GM18507 (cell line): ENCODE measurements at regions not wholly inside any gene's neighbourhood (a gene's known extent, or its start where the extent isn't known, plus 50 kb on each side); places are given as distances from the start of the nearest gene placed in this dataset.

Experiments used
- DNase-seq: peaks from one replicate; pipeline ENCODE4 v3.0.0; 2011; ENCODE audit warnings: low read depth; ENCODE audit not compliant: insufficient read length; ENCODE audit errors: extremely low spot score
- FAIRE-seq: peaks from 2 replicates; lab custom pipeline; 2011; peaks lifted over from hg19 to GRCh38; lab: Jason Lieb, UNC

DNA sequence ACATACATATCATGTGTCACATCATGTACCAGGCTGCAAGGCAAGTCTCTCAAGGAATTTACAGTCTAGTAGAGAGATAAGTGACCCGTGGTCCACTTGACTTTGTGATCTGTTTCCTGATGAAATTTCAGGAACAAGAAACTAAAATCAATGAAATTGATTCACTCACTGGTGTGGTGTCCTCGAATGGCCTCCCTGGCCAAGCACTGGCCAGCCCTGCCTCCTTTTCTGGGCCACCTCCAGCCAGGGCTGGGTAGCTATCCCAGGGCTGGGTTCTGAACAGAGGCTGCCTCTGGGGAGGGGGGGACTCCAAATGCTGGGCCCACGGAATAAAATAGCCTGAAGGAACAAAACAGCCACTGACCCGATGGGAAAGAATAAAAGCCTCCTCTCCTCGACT is 182.2 kb downstream of the HERPUD2 start:
- FAIRE-seq = no peak

DNA sequence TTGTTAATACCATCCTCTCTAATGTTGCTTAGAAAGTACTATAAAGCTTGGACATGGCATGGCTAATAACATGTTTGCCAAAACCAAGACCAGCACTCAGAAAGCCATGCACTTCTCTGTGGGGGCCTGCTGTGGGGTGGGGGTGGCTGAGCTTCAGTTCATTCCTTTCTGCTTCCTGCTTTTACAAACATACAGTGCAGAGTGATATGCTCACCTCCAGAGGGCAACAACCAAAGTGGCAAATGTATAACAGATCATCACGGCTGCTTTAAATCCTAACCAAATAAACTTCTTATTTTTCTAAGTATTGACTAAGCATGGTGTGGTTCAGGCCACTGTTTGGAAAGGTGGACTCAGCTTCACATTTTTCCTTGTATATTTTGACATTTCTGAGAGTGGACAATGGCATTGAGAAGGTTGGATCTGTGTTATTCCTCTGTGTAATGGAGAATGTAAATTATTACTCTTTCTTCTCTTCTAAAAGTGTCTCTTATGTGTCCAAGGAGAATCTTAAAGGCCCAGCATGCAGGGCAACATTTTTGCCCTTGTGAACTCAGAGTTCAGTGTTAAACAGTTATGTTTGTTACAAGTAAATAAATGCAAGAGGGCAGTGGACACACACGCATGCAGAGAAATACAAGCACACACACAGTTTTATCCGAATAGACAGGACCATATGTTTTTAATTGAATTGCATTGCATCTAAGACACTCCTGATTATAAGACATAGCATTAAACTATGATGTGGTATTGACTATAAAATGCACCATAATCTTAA is 186.1 kb downstream of the HERPUD2 start:
- DNase-seq = no peak

More for the DNA sequence above, 182.2 kb downstream of the HERPUD2 start:
- DNase-seq = no peak

DNA sequence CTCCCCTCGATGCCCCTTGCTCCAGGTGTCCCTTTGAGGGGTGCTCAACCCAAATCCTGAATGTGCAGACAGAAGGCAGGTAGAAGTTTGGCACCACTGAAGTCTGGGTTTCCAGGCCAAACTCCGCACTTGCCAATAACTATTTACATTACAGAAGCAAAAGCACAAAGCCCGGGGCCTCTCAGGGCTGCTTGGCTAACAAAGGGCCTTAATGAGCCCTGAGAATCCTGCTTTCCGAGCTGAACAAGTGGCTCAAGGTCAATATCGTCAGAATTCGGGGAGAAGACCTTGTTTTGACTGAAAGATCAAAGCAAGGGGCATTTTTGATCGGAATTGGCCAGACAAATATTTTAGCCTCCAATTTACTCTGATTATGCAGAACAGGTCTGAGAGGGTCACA is 189.9 kb downstream of the HERPUD2 start:
- no peak for FAIRE-seq
- DNase-seq = no peak

More for the DNA sequence above, 186.1 kb downstream of the HERPUD2 start:
- FAIRE-seq = no peak

DNA sequence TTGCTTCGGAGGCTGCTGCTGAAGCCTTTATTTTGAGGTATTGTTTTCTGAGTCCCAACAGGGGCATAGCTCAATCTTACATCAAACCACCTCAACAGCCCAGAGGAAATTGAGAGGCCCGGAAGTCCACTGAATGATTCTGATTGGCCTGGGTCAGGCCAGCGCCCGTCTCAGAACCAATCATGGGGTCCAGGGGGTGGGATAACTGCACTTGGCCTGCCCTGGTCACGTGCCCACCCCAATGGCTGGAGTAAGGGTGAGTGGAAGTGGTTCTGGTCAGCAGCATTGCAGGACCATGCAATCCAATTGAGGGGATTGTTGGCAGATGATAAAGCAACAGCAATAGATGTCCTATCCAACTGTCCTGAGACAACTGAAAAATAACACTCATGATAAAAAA is 190.6 kb downstream of the HERPUD2 start:
- FAIRE-seq (no peak), DNase-seq (no peak)

DNA sequence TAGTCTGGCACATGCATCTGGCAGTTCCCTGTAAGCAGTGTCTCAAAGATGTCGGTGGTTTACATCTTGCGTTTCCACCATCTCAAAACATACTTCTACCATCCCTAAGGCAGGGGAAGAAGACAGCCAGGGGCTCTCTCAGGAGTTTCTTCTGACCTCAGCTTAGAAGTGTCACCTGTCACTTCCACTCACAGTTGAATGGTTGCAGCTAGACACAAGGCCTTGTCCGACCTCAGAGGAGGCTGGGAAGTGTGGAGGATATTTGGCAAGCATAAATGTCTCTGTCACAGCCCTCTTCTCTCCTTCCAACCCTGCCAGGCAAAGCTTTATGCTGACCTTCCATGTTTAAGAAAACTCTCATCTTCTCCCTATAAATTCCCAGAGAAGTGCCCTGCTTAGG is 193.3 kb downstream of the HERPUD2 start:
- no peak for DNase-seq
- FAIRE-seq = no peak

DNA sequence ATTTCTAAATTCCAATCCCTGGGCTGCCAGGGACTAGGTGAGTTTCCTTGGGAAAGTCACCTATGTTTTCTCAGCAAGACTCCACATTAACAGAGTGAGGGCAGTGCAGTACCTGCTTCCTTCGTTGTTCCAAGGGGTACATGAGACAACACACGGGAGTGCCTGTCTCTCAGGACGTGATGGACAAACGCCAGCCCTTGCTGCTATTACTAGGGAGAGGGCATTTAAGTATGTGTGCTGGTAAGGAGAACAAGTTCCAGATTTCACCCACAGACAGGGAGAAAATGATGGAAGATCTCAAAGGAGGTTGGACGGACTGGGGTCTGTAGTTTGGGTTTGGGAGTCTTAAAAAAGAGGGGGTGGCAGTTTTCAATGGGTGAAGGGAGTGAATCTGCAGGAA is 195.7 kb downstream of the HERPUD2 start:
- no peak for FAIRE-seq
- DNase-seq = no peak

DNA sequence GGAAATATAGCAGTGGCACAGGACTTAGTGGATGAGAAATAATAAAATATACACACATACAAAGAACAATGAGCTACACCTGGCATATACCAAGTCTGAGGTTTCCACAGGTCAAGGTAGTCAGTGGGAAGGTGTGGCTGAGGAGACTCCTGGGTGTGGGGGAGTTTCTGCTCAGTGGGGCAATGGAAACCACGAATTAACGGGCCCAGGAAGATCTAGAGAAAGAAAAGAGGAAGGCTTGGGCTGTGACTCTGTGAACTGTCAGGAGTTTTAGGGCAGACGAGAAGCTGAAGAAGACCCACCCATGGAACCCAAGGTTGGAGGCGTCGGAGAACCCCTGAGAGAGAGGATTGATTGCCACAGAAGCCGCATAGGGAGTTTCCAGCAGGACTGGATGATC is 196.5 kb downstream of the HERPUD2 start:
- FAIRE-seq = no peak
- DNase-seq = no peak

DNA sequence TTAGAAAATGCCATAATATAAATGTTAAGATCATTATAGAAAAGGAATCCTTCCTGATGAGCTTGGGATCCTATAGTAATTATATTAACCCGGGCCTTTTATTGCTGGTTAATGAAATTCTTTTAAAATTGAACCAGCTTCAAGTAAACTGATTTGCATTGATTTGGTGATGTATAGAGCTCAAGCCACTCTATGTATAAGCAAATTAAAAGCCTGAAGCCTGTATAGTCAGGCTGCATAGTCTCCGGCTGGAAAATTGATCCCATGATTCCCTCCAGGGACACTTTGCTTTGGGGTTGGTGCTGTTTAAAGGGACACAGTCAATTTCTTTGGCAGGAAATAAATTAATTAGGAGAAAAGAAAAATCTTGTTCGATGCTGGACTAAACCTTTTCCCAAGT is 199.1 kb downstream of the HERPUD2 start:
- no peak for FAIRE-seq
- DNase-seq = no peak

DNA sequence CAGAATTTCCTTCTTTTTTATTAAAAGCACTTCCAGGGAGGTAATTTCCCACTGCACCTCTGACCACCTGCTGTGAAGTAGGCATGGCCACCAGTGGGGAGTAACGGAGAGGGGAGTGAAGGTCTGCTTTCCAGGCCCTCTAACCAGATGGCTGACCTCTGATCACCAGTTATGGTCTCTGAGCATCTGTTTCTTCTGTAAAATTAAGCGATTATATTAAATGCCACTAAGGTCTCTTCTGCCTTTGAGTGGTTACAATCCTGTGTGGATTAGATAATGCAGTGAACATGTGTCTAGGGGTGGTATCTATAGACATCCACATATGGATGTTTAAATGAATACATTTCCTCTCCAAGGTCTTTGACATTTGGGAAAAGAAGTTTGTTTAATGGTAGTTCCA is 199.6 kb downstream of the HERPUD2 start:
- no peak for DNase-seq
- no peak for FAIRE-seq

DNA sequence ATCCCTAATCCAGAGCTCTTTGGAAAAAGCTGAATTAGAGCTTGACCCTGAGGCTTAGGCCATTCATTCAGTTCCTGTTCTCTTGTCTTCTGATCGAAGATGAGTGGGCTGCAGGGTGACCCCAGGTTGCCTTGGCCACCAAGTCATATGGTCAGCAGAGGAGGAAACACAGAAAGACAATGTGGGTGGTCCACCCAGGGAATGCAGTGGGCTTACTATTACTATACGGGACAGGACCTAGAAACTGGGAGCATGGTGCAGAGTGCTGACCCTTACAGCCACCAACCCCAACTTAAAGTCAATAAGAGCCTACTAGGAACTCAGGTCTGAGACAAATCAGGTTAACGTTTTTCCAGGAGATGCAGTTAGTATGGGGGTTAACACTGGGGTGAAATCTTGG is 200.5 kb downstream of the HERPUD2 start:
- DNase-seq = no peak
- no peak for FAIRE-seq

DNA sequence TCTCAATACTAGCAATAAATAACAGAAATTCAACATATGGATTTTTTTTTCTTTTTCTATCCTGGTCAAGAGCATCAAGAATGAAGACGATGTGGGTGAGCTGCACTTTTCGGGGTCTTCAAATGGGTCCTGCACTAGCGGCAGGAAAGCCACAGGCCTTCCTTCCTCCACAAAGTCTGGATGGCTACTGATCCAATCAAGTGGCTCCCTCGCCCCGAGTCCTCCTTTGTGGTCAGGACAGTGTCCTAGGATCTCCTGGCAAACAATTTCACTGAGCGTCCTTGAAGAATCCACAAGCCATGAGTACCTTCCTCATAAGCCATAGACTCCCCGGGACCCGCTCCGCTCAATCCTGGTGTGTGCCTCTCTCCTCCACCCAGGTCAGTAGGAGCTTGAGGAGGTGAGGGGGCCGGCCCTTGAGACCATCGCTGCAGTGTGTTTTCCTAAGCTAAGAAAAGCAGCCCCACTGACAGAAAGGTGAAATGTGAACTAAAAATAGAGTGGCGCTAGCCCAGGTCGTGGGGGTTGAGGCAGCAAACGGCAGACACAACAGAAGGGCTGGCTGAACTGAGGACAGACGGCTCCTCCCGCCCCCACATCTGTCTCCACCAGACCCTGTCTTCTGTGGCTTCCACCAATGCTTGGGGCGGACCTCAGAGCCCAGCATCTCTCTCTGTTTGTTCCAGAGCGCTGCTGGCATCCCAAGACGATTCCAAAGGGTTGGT is 202.3 kb downstream of the HERPUD2 start:
- FAIRE-seq (no peak), DNase-seq (no peak)

DNA sequence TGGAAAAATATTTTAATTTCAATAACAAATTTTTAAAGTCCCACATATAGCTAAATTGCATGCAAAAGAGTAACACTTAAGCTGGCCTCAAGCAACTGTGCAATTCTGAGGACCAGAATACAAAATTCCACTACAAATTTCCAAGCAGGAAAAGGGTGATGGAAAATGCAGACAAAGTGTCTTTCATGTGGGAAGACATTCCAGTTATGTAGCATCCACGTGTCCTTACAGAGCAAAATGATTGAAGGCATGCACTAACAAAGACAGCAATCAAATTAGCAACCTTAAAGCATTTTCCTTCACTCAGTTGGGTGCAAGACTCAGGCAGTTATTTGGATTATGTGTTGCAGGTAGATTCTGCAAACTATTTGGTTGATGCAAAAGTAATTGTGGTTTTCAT is 203.7 kb downstream of the HERPUD2 start:
- no peak for FAIRE-seq

DNA sequence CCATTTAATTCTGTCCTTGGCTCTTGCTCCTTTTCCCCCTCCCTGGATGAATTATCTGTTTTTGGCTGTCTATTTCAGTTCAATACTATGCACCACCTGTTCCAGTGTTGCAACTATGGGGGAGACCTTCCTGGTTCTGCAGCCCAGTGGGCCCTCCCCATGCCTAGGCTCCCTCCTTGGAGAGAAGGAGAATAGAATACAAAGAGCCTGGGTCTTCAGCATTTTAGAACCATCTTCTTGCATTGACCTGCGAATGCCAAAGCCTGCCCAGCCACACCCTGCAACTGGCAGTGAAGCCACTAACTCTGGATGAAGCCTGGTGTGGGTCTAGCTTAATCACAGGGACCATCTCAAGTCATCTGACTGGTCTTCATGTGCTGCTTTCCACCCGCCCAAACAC is 207.1 kb downstream of the HERPUD2 start:
- no peak for FAIRE-seq

More for the DNA sequence above, 203.7 kb downstream of the HERPUD2 start:
- no peak for DNase-seq

DNA sequence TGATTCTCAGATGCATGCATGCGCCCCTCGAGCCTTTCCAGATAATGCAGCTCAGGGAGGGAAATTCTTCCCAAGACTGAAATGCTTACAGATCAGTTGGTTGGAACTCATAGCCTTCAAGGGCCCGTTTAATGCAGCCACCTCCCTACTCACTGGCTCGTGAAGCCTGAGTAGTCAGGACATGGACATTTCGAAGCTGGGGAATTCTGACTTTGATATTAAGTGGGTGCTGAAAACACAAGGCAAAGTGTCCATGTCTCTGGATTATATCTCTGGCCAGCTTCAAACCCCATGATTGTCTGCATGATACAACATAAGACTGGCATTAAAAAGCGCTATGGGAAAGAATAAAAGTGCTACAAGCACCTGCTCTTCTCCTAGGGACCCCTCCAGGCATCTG is 207.5 kb downstream of the HERPUD2 start:
- DNase-seq = no peak
- no peak for FAIRE-seq

More for the DNA sequence above, 207.1 kb downstream of the HERPUD2 start:
- DNase-seq = no peak

DNA sequence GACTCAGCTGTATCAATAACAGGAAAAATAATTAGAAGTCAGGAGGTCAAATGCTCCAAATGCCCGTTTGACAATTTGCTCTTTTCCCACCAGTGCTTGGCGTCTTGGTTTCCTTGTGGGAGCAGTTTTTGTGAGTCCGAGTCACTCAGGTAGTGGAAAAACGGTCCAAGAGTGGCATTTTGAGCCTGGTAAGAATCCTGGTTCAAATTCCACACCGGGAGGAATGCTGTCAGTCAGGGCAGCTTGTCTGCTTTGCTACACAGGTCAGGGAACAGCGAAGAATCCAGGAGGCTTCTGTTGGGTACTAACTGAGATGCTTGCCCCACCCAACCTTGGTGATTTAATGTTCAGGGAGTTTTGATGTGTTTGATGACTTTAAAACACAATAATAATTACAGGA is 209.5 kb downstream of the HERPUD2 start:
- no peak for DNase-seq
- FAIRE-seq = no peak

DNA sequence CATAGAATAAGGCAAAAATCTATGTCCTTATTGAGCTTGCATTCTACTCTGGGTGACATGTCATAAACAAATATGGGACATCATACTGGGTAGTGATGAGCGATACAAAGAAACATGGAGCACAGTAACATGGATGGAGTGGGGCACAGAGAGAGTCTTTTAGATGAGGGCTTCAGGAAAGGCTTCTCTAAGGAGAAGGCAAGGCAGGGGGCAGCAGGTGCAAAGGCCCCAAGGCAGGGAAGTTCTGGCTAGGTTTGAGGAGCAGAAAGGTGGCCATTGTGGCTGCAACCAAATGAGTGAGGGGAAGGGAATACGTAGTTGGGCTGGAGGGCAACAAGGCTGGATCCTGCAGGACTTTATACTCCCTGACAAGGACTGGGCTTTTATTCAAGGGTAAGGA is 211.4 kb downstream of the HERPUD2 start:
- no peak for DNase-seq
- FAIRE-seq = no peak

DNA sequence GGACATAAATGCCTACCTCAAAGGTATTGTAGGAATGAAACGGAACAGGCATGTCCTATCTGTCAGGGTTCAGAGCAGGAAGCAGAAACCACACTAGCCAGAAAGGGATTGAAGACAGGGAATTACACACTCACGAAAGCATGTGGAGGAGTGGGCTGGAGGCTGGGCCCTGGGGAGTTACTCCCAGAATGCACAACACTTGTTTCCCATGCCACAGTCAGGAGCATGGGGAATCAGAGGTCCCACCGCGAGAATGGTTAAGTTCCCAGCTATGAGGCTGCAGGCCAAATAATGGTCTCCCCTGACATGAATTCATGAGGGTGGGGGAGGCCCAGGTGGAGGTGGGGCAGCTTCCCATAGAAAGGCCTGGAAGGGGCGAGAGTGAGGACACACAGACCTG is 212.7 kb downstream of the HERPUD2 start:
- DNase-seq = no peak
- FAIRE-seq = no peak

DNA sequence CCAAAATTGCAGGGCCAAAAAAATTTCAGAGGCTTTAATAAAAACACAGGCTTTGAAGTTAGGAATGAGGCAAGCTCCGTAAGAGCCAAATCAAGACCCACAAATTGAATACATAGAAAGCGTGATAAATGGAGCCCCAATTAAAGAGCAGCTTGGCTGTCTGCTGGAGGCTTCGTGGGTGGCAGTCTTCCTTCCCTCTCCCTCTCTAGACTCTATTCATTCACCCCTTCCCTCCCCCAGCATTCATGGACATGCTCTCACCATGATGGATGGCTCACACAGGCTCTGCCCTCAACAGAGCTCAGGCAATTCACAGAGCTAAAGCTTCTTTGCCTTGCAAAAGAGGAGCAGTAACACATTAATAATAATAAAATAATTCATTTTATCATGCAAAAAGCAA is 214.1 kb downstream of the HERPUD2 start:
- DNase-seq (no peak), FAIRE-seq (no peak)

DNA sequence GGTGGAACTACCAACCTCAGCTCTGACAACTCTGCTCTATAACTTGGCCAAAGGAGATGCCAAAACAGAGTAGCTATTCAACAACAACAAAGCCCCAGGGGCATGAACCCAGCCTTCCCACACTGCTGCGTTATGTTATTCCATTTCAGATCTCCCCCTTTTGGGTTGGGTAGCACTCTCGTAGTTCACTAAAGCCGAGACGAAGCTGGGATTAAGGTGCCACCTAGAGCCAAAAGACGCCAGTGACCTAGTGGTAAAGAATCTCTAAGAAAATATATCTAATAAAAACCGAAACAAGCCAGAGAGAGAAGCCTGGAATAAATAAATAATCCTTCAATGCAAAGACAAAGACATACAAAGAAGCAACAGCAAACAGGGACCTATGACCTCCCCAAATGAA is 217.3 kb downstream of the HERPUD2 start:
- DNase-seq (no peak), FAIRE-seq (no peak)

DNA sequence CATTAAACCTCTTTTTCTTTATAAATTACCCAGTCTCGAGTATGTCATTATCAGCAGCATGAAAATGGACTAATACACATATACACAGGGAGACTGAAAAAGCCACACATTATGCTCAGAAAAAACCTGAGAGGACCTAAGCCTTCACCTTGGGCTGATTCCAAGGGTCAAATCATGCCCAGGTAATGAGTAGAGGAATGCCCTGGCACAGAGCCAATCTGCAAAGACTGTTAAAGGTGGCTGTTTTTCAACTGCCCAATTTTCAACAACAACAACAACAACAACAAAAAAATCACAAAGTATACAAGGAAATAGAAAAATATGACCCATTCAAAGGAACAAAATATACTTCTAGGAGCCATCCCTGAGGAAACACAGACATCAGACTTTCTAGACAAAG is 220.2 kb upstream of the TBX20 start:
- no peak for DNase-seq
- no peak for FAIRE-seq

DNA sequence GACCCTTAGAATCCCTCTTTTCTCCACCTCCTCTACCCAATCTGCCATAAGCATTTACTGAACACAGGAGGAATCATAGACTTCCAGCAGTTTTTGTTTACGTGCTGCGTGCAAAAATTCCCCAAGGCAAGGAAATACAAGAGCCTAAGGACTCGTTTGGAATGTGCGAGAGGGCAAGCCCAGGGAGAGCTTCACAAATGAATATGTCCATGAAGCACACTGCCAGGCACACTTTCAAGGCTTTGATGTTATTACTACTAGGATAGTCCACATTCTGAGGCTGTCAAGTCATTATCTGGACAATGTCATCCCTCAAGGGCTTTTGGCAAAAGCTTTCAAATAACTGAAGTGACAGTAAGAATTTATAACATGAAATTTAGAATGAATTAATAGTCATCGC is 214.7 kb upstream of the TBX20 start:
- DNase-seq (no peak), FAIRE-seq (no peak)
